NCI-H524 (cell line): ENCODE measurements at regions not wholly inside any gene's neighbourhood (a gene's known extent, or its start where the extent isn't known, plus 50 kb on each side); places are given as distances from the start of the nearest gene placed in this dataset.
"Not testable (repeated sequence)": the region's sequence is repeated elsewhere in the genome, so short reads cannot be mapped to it uniquely, and the experiment has no call there.

Experiments used
- DNase-seq, 2 experiments: peaks; one replicate each; lab custom pipeline; 2025; lab: John Stamatoyannopoulos, UW

DNA sequence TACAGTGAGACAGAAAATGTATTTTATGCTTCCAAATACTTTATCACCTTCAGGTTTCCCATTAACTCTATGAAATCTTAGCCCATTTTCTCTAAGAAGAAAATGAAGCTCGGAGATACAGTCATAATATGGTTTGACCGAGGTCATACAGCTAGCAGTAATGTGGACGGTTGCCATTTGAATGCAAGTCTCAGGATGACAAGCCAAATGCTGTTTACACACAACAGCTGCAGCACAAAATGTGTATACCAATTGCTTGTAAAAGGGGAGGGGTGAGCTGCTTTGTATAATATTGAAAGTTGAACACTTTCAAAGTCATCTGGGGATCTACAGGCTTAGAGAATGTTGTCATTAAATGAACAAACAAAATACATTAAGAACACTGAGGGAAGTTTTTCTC, 93.8 kb upstream of the FSIP2 start:
- DNase-seq: no peak

GRCh38 chr2:185645529-185645928, 93.1 kb upstream of the FSIP2 start:
- DNase-seq: no peak

GRCh38 chr2:185658750-185659149, 79.9 kb upstream of the FSIP2 start:
- DNase-seq: no peak

GRCh38 chr2:185663811-185664210, 74.8 kb upstream of the FSIP2 start:
- DNase-seq: no peak

GRCh38 chr2:185664384-185664783, 74.2 kb upstream of the FSIP2 start:
- DNase-seq: no peak

DNA sequence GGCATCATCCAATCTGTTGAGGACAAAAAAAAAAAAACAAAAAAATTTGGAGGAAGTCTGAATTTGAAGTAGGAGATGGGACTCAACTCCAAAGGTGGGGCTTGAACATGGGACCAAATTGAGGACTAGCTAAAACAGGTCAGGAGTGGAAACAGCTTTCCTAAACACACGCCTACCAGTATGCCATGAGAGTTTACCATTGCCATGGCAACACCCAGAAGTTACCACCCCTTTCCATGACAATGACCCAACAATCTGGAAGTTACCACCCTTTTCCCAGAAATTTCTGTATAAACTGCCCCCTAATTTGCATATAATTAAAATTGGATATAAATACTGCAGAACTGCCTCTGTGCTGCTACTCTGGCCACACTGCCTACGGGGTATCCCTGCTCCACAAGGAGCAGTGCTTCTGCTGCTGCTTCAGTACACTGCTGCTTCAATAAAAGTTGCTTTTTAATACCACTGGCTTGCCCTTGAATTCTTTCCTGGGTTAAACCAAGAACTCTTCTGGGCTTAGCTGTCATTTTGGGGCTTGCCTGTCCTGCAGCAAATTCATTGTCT, 73.3 kb upstream of the FSIP2 start:
- DNase-seq: no peak

- DNase-seq: no peak
Measured at GRCh38 chr2:185667452-185667851, 71.2 kb upstream of the FSIP2 start.

DNA sequence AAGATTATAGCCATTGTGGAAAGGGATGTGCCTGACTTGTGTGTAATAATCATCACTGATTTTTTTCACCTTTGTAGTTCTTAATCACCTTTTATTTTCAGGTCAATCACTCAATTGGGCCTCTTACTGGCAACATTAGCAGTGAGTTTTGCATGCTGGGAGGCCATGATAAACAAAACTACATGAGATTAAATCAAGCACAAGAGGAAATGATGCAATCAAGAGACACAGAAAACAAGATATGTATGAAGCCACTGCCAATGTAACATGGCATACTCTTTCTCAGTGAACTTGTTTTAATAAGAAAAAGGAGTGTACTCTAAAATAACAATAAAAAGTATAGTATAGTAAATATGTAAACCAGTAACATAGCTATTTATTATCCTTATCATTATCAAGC, 69.9 kb upstream of the FSIP2 start:
- DNase-seq: no peak

GRCh38 chr2:185674232-185674631, 64.4 kb upstream of the FSIP2 start:
- DNase-seq: no peak

- no peak for DNase-seq
Measured at GRCh38 chr2:185676316-185676715, 62.3 kb upstream of the FSIP2 start.

DNA sequence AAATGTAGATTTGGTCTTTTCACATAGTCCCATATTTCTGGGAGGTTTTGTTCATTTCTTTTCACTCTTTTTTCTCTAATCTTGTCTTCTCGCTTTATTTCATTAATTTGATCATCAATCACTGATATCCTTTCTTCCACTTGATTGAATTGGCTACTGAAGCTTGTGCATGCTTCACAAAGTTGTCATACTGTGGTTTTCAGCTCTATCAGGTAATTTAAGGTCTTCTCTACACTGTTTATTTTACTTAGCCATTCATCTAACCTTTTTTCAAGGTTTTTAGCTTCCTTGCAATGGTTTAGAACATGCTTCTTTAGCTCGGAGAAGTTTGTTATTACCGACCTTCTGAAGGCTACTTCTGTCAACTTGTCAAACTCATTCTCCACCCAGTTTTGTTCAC, 51.6 kb upstream of the FSIP2 start:
- DNase-seq: not testable (repeated sequence)

GRCh38 chr2:185687967-185688366, 50.6 kb upstream of the FSIP2 start:
- no peak for DNase-seq
